ENCODE measurements at regions not wholly inside any gene's neighbourhood (a gene's known extent, or its start where the extent isn't known, plus 50 kb on each side); places are given as distances from the start of the nearest gene placed in this dataset.
A peak's percentile ranks its signal among the peaks of the same experiment; 100 is the strongest.

- Histone ChIP-seq H2AFZ (ENCODE audit: low read length) (no peak overlapping the region), H3K4me2 (ENCODE audit: low read depth, low read length) (peak overlapping the region; percentile 14), H3K79me2 (ENCODE audit: insufficient read depth, low read length) (no peaks in the 10 kb centered on the region), H3K9ac (ENCODE audit: insufficient read depth, low read depth, low read length) (no peak overlapping the region), H3K4me3 (replicated peaks in 1 of 3; ENCODE audit: insufficient read depth in 1 of 3, low read depth in 2 of 3, low read length in 3 of 3) (no peak overlapping the region), H3K27ac (ENCODE audit: extremely low read length, insufficient read depth, low read length) (no peak overlapping the region), H3K9me3 (ENCODE audit: low read length) (no peaks in the 10 kb centered on the region), H3K4me1 (ENCODE audit: insufficient read depth, low read length) (peaks cover 34% of the 10 kb centered on the region), H3K36me3 (replicated peaks in 1 of 2; ENCODE audit: control insufficient read depth in 1 of 2, insufficient read depth in 2 of 2, low read length in 2 of 2) (no peaks in the 10 kb centered on the region), H3K27me3 (ENCODE audit: control insufficient read depth in 1 of 2, insufficient read depth in 2 of 2, low read length in 2 of 2) (peaks cover 2 to 11% of the 10 kb centered on the region in 2 experiments; a peak in 4 of 5 replicates), H4K20me1 (ENCODE audit: insufficient read depth, low read length) (no peaks in the 10 kb centered on the region)
- TF ChIP-seq MNT (IDR thresholded peaks at IDR 0.05) (peak; percentile 96), ZNF446 (CRISPR knock-in tag; IDR thresholded peaks at IDR 0.05) (0 out of 2 replicates have a peak, but pooled peaks have one; percentile 33), ZNF552 (CRISPR knock-in tag; IDR thresholded peaks at IDR 0.05; ENCODE audit: borderline replicate concordance) (no peak), ATF7 (IDR thresholded peaks at IDR 0.05) (peak; percentile 99), ATF7 (CRISPR knock-in tag; IDR thresholded peaks at IDR 0.05) (peak; percentile 44; the same call in 1 of the 2 replicates), CREB1 (IDR thresholded peaks at IDR 0.05) (peak; percentile 97), CREB1 (CRISPR knock-in tag; IDR thresholded peaks at IDR 0.05) (no peak), ZNF263 (CRISPR knock-in tag; IDR thresholded peaks at IDR 0.05) (0 out of 2 replicates have a peak, but pooled peaks have one; percentile 67), ZBTB38 (CRISPR knock-in tag; IDR thresholded peaks at IDR 0.05) (0 out of 2 replicates have a peak, but pooled peaks have one; percentile 5), NRL (CRISPR knock-in tag; IDR thresholded peaks at IDR 0.05; ENCODE audit: borderline replicate concordance) (no peak)
- CTCF ChIA-PET (ENCODE audit: low intra/inter-chr PET ratio, low total read pairs): no interaction called here
- 57% methylated on average over 18 of the region's 18 CpGs for WGBS (ENCODE audit: low lambda C conversion rate)
- BruUV-seq (replicated peaks): no TSS peak
- POLR2A ChIA-PET: no interaction called here
- in situ Hi-C loops (cut with HindIII; ENCODE audit: extremely low pct_ligation_motif_present, low pct_unique_long_range_greater_than_20kb) (no loop called here), intact Hi-C loops (cut with micrococcal nuclease; ENCODE audit: unreplicated experiment) (no loop called here)
- no peak for FAIRE-seq
- no peak for DNase-seq (ENCODE audit: low spot score)
- no peak; the same call in 1 of the 3 replicates for ATAC-seq
Measured at GRCh38 chr6:167487749-167488664, 163.1 kb downstream of the TTLL2 start.
